ENCODE measurements at regions not wholly inside any gene's neighbourhood (a gene's known extent, or its start where the extent isn't known, plus 50 kb on each side); places are given as distances from the start of the nearest gene placed in this dataset.

DNA sequence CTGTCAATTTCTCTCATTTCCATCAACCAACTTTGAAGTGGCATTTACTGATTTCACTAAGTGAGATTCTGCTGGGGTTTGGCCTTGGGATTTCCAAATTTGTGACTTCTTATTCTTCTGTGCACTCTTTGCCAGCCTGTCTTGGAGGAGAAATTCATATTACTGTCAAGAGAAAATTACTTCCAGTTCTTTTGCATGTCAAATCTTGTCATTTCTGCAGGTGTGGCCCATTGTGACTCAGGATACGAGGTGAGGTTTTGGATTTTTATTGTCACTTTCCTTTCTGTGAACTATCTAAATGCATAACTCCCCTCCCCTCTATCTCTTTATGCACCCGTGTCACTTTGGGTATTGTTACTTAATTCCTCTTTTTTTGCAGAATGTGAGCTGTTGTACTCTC, 102.6 kb upstream of the GUCY1A1 start:
- DNase-seq (ENCODE audit: low read depth) = no peak

DNA sequence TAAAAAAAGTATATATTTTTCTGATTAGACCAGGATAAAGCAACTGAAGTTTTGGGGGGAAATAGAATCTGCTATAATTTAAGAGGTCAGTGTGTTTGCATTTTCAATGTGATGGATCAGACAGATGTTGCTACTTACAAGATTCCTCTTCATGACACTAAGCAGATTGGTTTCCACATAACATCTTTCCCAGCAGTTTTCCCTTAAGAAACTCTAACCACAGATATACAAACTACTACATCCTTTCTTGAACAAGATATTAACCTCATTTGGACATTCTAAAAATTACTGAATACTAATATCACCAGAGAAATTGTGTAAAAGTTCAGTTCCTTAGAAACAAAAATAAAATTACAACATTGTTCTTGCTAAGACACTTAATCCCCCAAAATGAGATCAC, 106.7 kb upstream of the GUCY1A1 start:
- DNase-seq (ENCODE audit: low read depth) = no peak

DNA sequence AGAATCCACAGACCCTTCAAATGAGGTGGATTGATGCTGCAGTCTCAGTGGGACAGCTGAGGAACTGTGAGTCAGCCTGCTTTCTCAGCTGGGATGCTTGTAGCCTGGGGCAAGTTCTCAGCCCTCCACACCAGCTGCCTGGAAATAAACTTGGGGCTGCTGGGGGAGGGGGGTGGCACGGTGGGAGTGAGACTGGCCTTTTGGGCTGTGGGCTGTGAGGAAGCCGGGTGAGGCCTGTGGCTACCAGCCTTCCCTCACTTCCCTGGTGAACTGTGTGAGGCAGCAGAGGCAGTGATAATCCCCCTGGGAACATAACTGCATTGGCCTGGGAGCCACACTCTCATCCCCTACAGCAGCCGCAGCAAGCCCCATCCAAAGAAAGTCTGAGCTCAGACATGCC, 114.5 kb upstream of the GUCY1A1 start:
- peak; percentile 44 for DNase-seq (ENCODE audit: low read depth)

DNA sequence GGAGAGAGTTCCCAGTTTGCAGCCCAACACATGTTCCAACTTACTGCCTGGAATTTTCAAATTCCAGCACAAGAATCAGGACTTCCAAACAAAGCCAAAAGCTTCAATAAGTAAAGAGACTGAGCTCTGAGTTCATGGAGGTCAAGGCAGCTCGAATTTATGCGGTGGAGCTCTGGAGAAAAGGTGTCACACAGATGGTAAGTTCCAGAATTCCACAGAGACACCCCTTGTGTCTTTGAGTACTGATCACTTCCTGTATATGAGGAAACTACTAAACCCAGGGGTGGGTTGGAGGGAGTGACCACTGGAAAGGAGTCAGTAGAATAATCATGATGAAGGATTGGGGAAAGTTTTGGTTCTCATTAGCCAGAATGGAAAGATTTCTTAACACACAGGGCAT, 118.5 kb upstream of the GUCY1A1 start:
- no peak for DNase-seq (ENCODE audit: low read depth)

DNA sequence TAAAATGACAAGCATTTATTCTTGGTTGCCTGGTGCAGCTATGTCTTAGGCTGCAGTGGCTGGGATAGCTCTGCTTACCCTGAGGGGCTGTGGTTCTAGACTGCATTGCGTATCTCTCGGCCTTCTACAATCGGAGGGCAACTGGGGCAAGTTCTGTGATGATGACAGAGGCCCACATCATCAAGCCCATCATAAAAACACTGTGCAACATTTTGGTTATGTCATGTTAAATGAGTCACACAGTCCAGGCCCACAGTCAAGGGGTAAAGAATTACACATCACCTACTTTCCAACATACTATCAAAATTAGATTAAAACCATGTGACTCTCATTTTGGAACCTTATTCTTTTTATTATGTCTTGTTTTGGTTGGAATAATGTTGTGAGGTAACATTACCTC, 120.2 kb upstream of the GUCY1A1 start:
- DNase-seq (ENCODE audit: low read depth) = no peak

DNA sequence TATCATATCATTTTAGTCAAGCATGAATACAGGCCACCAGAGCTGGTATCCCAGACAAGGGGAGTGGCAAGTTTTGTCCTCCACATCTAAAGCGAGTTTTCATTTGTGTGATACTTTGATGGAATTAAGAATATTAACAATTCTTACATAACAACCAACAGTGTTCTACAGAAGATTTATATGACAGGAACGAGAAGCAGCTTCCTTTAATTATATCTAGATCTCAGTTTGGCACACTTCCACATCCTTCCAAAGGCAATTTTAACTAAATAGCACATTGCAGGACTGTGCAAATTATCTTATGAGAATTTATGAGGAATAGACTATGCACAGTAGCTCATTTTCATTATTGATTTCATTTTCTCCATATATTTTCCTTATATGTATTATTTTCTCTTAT, 121.2 kb upstream of the GUCY1A1 start:
- DNase-seq (ENCODE audit: low read depth) = no peak

DNA sequence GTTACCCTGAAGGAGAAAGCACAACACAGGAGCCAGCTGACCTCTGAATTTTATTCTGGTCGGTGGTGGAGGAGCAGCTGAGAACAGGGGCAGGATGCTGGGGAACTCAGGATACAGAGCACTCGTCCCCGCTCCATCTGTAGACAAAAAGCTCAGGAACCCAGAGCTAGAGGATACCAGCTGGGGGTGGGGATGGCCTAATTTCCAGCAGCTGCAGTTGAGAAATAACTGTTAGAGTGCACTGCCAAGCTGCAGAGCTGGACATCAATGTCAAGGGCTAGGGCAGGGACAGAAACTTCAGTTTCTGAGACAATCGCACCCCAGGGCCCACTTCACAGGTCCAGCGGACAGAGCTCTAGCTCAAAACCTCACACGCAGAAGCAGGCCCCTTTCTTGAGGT, 122.1 kb upstream of the GUCY1A1 start:
- no peak for DNase-seq (ENCODE audit: low read depth)

DNA sequence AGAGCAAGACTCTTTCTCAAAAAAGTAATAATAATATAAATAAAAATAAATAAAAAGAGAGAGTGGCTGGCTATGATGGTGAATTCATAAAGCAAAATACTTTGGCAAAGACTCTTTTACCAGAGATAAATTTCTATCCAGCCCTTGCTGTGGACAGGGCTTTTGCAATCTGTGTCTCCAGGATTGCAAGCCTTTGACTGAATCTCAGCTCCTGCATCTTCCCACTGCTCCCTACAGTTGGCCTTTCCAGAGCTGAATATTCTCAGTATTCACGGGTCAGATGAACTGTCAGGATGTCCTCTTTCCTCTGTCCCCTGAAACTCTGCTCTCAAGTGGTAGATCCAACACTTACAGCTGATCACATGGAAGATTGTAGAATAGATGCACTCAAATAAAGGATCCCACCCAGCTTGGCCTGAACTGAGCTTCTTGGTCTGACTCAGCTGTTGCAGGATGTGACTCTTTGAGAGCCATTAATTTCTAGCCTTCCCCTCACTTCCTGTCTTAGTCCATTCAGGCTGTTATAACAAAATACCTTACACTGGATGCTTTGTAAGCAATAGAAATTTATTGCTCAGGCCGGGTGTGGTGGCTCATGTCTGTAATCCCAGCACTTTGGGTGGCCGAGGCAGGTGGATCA, 123.4 kb upstream of the GUCY1A1 start:
- DNase-seq (ENCODE audit: low read depth) = peak; percentile 79

DNA sequence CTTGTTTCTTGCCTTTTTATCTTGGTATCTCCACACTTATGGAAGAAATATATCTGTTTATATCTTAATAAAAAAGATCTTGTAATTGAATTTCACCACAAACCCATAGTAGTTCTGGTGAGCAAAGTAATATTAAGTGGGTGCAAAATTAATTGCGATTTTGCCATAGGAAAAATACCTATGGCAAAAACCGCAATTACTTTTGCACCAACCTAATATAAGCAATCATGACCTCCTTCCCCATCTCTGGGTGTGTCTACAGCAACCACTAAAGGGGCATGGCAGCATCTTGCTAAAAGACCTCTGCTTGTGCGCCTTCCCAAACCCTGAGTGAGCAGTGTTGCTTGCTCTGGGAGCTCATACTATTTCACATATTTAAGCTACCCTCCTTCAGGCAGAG, 124.2 kb upstream of the GUCY1A1 start:
- no peak for DNase-seq (ENCODE audit: low read depth)

DNA sequence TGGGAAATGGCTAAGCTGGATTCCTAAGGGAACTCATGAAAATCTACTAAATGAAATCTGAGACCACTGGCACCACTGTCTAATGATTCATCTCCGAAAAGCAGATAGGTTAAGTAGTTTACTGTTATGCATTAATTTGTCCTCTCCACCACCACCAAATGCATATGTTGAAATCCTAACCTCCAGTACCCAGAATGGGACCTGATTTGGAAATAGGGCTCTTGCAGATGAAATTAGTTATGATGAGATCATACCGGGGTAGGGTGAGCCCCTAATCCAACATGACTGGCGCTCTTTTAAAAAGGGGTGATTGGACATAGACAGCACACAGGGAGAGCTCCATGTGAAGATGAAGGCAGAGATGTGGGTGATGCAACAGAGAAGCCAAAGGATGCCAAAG, 124.9 kb upstream of the GUCY1A1 start:
- no peak for DNase-seq (ENCODE audit: low read depth)

DNA sequence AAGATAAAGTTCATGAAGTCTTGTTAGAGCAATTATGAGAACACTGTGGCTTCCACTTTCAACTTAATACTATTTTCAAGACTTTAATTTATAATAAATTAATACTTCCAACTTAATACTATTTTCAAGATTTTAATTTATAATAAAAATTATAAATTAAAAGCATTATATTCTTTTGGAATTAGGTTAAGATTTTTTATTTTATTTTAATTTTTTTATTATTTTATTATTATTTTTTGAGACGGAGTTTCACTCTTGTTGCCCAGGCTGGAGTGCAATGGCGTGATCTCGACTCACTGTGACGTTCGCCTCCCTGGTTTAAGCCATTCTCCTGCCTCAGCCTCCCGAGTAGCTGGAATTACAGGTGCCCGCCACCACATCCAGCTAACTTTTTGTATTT, 126.0 kb upstream of the GUCY1A1 start:
- DNase-seq (ENCODE audit: low read depth) = no peak

DNA sequence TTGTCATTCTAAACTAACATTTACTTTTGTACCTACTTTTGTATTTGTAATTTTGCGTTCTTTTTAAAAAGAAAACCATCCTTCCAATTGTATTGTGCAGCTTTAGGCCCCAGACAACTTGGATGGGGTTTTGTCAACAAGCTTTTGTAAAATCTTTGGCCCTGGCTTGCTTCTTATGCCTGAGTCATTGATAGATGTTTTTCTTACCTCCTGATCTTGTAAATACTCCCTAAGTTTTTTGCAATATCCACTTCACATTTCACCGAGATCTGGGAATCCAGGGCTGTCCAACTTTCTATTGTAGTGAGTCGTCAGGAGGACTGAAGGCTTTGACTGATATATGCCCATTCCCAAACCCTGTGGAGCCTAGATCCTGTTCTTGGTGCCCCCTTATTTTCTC, 126.9 kb upstream of the GUCY1A1 start:
- peak; percentile 60 for DNase-seq (ENCODE audit: low read depth)

DNA sequence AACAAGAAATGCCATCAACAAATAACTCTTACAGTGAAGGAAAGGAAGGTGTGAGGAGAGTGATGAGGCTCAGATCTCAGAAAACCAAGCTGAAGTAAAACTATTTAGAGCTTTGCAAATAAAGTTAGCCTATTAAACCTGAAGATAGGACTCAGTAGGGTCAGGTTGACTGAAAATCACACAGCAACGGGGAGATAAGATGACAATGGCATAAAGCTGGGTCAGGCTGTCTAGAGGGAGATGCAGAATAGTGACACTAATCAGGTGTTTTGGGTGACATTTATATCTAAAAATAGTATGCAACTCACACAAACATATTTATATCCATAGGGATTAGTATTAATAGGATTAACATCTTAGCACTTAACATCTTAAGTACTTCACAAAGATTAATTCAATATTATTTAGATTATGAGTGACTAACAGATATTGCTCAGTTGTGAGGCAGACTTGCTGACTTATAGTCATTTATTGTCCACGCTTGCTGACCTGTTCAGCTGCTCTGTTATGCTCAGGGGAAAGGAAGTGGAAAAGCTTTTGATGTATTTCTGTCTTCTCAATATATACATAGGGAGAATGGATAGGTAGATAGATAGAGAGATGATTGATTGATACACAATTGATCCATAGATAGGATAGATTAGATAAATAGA, 130.7 kb upstream of the GUCY1A1 start:
- DNase-seq (ENCODE audit: low read depth) = no peak

DNA sequence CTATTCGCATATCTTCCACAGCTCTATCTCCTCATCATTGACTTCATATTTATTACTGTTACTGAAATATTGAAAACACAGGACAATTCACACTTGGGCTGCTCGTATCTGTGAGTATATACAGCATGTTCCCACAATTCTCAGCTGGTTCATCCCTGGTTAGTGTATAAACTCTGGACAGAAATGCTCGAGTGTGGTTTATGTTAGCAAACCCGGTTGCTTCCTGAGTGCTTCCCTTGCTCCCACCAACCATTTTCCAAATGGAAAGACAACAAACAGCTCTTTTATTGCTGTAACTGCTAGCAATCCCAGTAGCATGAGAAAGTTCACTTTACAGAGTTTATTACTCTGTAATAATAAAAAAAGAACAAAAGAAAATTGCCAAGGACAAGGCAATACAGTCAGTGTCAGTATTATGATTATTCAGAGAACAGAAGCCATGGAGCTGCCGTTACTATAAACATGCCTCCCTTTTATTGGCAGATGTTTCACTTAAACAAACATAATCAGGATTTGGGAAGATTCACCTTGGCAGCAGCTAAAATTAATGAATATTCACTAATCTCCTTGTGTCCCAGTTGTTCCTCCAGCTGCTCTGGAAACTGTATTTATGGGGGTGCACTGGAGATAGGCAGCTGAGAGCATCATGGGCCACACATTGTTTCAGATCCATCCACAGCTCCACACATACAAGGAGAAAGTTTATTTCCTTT, 134.1 kb upstream of the GUCY1A1 start:
- no peak for DNase-seq (ENCODE audit: low read depth)

DNA sequence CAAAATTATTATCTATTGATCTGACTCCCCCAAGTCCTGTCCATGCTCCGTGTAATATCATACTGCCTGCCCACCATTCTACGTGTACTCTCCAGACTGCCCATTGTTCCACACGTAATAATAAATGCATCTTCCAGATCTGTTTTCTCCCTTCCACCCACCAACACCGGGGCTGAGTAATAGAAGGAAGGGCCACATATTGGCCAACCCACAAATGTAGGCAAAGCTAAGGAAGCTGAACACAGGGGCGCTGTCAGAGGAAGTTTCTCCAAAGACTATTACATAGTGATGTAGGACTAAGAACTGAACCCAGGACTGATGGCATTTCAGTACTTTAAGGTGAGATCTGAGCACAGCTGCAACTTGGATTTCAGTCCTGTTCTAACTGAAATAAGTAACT, 135.8 kb upstream of the GUCY1A1 start:
- no peak for DNase-seq (ENCODE audit: low read depth)

DNA sequence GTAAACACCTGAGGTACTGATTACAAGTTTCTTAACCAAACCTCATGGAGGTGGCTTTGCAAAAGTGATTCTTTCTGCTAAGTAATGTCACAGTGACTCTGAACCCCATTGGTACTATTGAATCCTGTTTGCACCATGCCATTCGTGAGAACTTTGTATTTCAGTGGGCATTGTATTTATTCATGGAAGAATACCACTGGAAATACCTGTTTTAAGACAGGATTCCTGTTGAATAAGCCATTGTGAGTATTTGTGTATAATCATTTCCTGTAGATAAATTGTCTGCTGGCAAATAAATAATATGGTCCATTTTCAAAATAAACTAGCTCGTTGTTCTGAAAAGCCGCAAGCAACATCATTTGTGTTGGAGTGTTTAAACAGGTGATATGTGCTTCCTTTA, 136.4 kb upstream of the GUCY1A1 start:
- no peak for DNase-seq (ENCODE audit: low read depth)

DNA sequence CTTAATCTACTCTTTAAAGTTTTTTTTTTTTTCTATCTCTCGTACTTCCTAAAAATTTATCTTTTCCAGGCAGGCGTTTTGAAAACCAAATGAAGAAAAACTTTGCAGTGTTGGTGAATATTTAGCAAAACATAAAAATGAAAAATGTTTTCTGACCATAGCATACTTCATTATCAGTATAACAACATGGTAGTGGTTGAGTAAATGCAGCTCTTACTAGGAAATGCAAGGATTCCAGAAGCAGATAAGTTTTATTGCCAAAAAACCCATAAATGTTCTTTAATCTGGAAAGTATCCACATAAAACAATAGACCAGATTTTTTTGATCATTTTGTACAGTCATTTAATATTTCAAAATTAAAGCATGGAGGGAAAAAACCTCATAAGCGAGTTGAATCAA, 136.9 kb upstream of the GUCY1A1 start:
- DNase-seq (ENCODE audit: low read depth) = no peak

DNA sequence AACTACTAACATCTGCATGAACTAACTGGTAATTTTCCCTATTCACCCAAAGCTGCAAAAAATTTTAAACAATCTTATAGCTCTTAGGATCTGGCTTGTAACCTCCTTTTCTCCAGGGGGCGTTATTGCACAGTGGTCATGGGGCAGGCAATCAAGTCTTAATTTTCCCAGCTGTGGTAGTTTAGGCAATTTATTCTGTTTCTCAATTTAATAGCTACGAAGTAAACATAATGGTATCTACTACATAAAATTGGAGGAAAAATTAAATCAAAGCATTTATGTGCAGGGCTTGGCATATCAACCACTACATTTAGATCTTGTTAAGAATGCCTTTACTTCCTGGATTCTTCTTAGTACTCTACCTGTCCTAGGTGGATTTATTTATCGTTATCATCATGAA, 137.4 kb upstream of the GUCY1A1 start:
- DNase-seq (ENCODE audit: low read depth) = peak; percentile 50

DNA sequence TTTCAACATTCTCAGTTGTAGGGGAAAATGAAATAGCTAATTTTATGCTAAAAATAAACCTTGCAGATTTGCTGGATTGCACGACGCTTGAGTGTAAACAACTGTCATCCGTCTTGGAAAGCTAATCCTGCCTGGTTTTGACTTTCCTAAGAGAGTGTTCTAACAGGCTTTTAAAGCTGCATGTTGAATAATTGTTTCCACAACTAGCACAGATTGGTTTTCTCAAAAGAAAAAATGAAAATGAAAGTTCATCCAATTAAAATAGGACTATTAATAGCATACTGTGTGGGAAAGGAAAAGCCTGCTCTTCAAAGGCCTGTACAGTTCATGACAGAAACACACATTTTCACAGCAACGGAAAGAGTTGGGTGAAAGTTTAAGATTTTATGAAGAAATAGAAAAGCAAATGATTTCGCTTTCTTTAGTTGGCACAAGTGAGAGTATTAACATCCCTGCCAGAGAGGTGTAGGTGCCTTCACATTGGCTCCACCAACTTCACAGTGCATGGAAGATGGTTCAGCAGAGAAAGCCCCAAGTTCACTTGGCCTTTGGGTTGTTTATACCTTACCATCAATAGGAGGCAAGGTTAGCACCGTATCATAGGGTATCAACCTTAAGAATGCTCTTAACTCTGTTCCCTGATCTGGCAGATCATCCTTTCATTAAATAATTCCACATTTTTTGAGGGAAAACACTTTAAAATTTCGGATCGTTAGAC, 140.0 kb upstream of the GUCY1A1 start:
- DNase-seq (ENCODE audit: low read depth) = no peak

DNA sequence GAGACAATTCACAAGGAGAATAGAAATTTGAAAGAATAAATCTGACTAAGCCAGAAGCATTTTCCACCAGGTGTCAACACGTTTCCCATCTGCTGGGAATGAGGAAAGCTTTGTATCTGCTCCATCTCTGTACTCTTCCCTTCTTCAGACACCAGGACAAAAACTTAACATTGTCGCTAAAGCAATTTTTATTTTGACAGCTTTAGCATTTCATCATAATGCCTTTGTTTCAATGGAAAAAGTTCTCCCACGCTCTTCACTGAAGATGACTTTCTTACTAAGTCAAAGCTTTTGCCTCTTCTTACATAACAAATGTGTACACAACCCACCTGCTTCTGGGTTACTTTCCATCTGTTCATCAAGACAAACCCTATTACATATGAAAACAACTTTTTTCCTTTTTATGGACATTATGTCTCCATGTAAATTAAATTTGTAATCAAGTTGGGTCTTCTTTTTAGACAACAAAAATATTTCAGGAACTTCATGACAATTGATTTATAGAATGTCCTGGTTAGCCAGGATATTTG, 141.7 kb upstream of the GUCY1A1 start:
- DNase-seq (ENCODE audit: low read depth) = no peak

DNA sequence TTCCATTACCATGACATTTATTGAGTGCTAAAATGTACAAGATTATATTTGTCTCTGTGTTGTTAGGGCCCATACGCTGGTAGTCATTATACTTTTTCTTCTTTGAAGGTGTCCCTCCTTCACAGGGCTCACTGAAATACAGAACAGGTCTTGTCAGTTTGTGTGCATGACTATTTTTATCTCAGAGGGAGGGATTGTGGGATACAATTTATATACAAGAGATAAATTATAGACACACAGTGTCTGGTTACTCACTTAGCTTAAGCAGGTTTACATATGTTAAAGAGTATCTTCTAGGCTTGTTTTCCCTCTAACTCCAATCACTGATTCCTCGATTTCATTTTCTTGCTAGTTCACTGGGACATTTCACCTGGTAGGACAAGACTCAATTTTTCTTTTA, 143.3 kb upstream of the GUCY1A1 start:
- no peak for DNase-seq (ENCODE audit: low read depth)

DNA sequence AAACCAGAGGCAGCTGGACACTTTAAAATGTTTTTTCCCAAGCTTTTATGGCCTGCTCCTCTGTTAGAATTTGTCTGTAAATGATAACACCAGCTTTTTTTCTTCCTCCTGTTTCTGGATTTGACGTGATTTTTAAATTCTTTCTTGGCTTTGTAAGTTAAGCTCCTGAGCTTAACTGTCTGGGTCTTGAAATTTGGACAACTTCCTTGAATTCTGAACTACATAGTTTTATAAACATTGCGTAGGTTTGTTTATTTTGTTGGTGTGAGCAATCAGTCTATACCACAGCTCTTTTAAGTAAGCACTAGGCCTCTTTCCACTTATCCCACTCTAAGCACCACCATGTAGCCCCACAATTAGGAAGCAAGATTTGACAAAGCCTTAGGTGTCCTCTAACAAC, 144.4 kb upstream of the GUCY1A1 start:
- DNase-seq (ENCODE audit: low read depth) = no peak

DNA sequence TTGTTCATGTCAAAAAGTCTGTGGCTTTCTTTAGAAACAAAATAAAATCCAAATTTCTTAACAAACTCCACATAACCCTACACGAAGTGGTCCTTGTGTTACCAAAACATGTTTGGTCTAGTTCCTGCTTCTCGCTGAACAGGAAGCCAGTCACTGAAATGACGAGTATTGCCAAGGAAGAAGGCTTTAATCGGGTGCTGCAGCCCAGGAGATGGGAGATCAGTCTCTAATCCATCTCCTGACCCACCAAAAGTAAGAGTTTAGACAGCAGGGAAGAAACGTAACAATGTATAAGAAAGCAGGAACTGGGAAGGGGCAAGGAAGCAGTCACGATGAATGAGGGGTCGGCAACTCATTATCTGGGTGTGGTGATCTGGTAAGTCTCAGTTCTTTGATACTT, 144.6 kb upstream of the MAP9 start:
- no peak for DNase-seq (ENCODE audit: low read depth)
